ENCODE measurements at regions not wholly inside any gene's neighbourhood (a gene's known extent, or its start where the extent isn't known, plus 50 kb on each side); places are given as distances from the start of the nearest gene placed in this dataset.

DNA sequence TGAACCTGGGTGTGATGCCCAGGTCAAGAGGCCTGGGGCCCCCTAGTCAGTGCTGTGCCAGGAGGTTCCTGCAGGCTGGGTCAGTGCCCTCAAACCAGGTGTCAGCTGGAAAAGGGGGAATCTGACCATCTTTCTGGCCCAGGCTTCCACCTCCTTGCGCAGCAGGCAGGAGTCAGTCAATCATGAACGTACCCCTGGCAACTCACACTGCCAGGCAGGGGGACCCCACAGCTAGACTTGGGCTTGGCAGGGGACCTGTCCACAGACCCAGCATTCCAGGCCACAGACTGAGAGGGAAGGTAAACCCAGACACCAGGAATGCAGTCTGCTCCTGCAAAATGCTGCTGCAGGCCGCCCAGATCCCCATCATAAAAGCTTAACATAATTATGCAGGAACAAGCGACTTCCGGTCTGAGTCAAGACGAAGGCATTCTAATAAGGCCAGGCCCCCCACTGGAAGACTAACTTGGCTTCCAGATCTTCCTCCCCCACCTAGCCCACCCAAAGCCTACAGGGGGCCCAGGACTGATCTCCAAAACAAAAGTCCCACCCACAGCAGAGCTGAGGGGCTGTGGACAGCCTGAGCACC lies 156.3 kb downstream of the BCOR start:
- H3K23ac ChIP-seq (ENCODE audit: insufficient read length, low read depth, low read length): no peak overlapping the region
- H3K18ac ChIP-seq (ENCODE audit: insufficient read length, low read depth, low read length): no peak overlapping the region
- no peak overlapping the region for H3K4me2 ChIP-seq (ENCODE audit: insufficient read depth, insufficient read length, low read length)
- no peak overlapping the region for H4K91ac ChIP-seq (ENCODE audit: insufficient read length, low read depth, low read length)
- H3K79me2 ChIP-seq (ENCODE audit: insufficient read depth, low read length): no peaks in the 10 kb centered on the region
- H3K4ac ChIP-seq (ENCODE audit: low read depth, low read length): no peak overlapping the region
- no peaks in the 10 kb centered on the region for H3K23me2 ChIP-seq (ENCODE audit: insufficient read length, low read depth, low read length, poor library complexity, severe bottlenecking)
- no peak overlapping the region for H3K9ac ChIP-seq (ENCODE audit: extremely low read depth, insufficient read length, low read length)
- Mint-ChIP-seq H3K36me3 (ENCODE audit: insufficient read depth in 1 of 3, low read depth in 3 of 3) (peaks cover 0 to 4% (median 3%) of the 10 kb centered on the region in 3 experiments; a peak in 5 of 7 replicates), H3K4me1 (peaks cover 10 to 17% of the 10 kb centered on the region in 2 experiments), H3K27ac (peak overlapping the region in 2 of 3 experiments; percentile 64 to 65; a peak in 3 of 7 replicates), H3K4me3 (no peak overlapping the region), H3K9me3 (peaks cover 50 to 66% of the 10 kb centered on the region in 2 experiments), H3K27me3 (ENCODE audit: low read depth) (peaks cover 6% of the 10 kb centered on the region)
- no peaks in the 10 kb centered on the region for H3K27me3 ChIP-seq (ENCODE audit: insufficient read depth, low read length)
- H2BK12ac ChIP-seq (ENCODE audit: insufficient read length, low read depth, low read length): no peak overlapping the region
- no peak overlapping the region for H2BK20ac ChIP-seq (ENCODE audit: low read depth, low read length, poor library complexity, severe bottlenecking)
- TF ChIP-seq, protein P1, sequence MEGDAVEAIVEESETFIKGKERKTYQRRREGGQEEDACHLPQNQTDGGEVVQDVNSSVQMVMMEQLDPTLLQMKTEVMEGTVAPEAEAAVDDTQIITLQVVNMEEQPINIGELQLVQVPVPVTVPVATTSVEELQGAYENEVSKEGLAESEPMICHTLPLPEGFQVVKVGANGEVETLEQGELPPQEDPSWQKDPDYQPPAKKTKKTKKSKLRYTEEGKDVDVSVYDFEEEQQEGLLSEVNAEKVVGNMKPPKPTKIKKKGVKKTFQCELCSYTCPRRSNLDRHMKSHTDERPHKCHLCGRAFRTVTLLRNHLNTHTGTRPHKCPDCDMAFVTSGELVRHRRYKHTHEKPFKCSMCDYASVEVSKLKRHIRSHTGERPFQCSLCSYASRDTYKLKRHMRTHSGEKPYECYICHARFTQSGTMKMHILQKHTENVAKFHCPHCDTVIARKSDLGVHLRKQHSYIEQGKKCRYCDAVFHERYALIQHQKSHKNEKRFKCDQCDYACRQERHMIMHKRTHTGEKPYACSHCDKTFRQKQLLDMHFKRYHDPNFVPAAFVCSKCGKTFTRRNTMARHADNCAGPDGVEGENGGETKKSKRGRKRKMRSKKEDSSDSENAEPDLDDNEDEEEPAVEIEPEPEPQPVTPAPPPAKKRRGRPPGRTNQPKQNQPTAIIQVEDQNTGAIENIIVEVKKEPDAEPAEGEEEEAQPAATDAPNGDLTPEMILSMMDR (conservative IDR thresholded peaks at IDR 0.05): no peak
- H4K20me1 ChIP-seq (ENCODE audit: control insufficient read depth, insufficient read depth, insufficient read length): no peaks in the 10 kb centered on the region
- no peak overlapping the region for H2BK120ac ChIP-seq (ENCODE audit: low read depth, low read length, poor library complexity, severe bottlenecking)
- H3K56ac ChIP-seq (ENCODE audit: insufficient read length, low read depth, low read length): no peak overlapping the region
- H4K8ac ChIP-seq (replicated peaks; ENCODE audit: insufficient read length, low read depth, low read length): no peak overlapping the region
- H2BK15ac ChIP-seq (ENCODE audit: low read depth, low read length): no peak overlapping the region; the same call in 1 of the 2 replicates
- no peak overlapping the region for H2AFZ ChIP-seq (ENCODE audit: low read length)
- H3K27ac ChIP-seq (ENCODE audit: insufficient read length, low read depth, low read length): no peak overlapping the region
- H2BK5ac ChIP-seq (ENCODE audit: insufficient read length, low read length): no peak overlapping the region
- no peaks in the 10 kb centered on the region for H3K79me1 ChIP-seq (ENCODE audit: insufficient read depth, low read depth, low read length, poor library complexity, severe bottlenecking)
- no CpG with 5 or more reads among the region's 6 CpGs for WGBS (ENCODE audit: extremely low coverage, insufficient read length, low lambda C conversion rate)
- no peak overlapping the region for H4K5ac ChIP-seq (ENCODE audit: insufficient read length, low read depth, low read length)
- H3K9me3 ChIP-seq (ENCODE audit: control insufficient read depth, low read depth, low read length): no peaks in the 10 kb centered on the region
- no peak overlapping the region for H3T11ph ChIP-seq (ENCODE audit: low read length)
- H2AK5ac ChIP-seq (ENCODE audit: insufficient read length, low read length): no peak overlapping the region
- no peak overlapping the region for H3K14ac ChIP-seq (ENCODE audit: insufficient read depth, low read length)
- peaks cover 2% of the 10 kb centered on the region; the same call in 1 of the 2 replicates for H3K4me1 ChIP-seq (ENCODE audit: insufficient read depth, low read length)
- no peak for DNase-seq

Measured in H9 (cell line).